Gastrocnemius medialis (tissue), 4 donors: ENCODE measurements at regions not wholly inside any gene's neighbourhood (a gene's known extent, or its start where the extent isn't known, plus 50 kb on each side); places are given as distances from the start of the nearest gene placed in this dataset.

Experiments used
- ATAC-seq, 2 donors: fragments of 150-250 bp; one replicate each; pipeline ENCODE4 v1.9.1; 2016
- DNase-seq, 2 donors: peaks; one replicate each; pipeline ENCODE4 v3.0.0-alpha.2; 2019
- H3K27ac ChIP-seq, 4 donors: fragments of 200-600 bp; sonication (generic); 1 replicate in 1 of 4; 2 replicates in 3 of 4; pipeline ENCODE4 v1.5.1; 2016 to 2018; ENCODE audit warnings: mild to moderate bottlenecking in 2 of 4, moderate library complexity in 1 of 4
- H3K27me3 ChIP-seq, 3 donors: fragments of 200-600 bp; sonication (generic) in 2 of 3; 1 replicate in 1 of 3; 2 replicates in 2 of 3; pipeline versions ENCODE4 v1.5.1 to v1.6.0; 2016 to 2019; ENCODE audit warnings: mild to moderate bottlenecking in 1 of 3, moderate library complexity in 1 of 3
- H3K36me3 ChIP-seq, 2 donors: fragments of 200-600 bp; sonication (generic) in 1 of 2; one replicate each; pipeline ENCODE4 v1.5.1; 2017 to 2018
- H3K4me1 ChIP-seq, 2 donors: fragments of 200-600 bp; sonication (generic) in 1 of 2; one replicate each; pipeline ENCODE4 v1.5.1; 2016 to 2017; ENCODE audit warnings: mild to moderate bottlenecking in 2 of 2
- H3K4me3 ChIP-seq, 4 donors: fragments of 200-600 bp; sonication (generic) in 3 of 4; 1 replicate in 1 of 4; 2 replicates in 3 of 4; pipeline ENCODE4 v1.5.1; 2016 to 2019; ENCODE audit warnings: mild to moderate bottlenecking in 2 of 4
- H3K9me3 ChIP-seq, 3 donors: fragments of 200-600 bp; sonication (generic) in 2 of 3; 1 replicate in 1 of 3; 2 replicates in 2 of 3; pipeline ENCODE4 v1.5.1; 2016 to 2019
- POLR2A ChIP-seq, 2 donors: fragments of 450-650 bp; IDR thresholded peaks; one replicate each; pipeline ENCODE4 v1.6.1; 2017; ENCODE audit warnings: antibody characterized with exemption in 2 of 2, mild to moderate bottlenecking in 2 of 2, moderate library complexity in 2 of 2
- in situ Hi-C, 4 donors: fragments of 200-750 bp; cut with MboI; loops; one replicate each; pipeline versions ENCODE4 v1.15.0 to v1.8.0; 2017; ENCODE audit warnings: low sequenced_read_pairs in 4 of 4
- intact Hi-C: fragments of 100-400 bp; cut with DNase I; formaldehyde crosslinking; loops from one replicate; pipeline ENCODE4 v1.15.1; 2023; ENCODE audit warnings: low total_unique reads
- TF ChIP-seq, protein P1 (sequence below), 5 experiments: fragments of 450-650 bp in 3 of 5; fragments of 200-600 bp in 2 of 5; sonication (generic) in 2 of 5; IDR thresholded peaks in 4 of 5; conservative IDR thresholded peaks in 1 of 5; 1 replicate in 4 of 5; 2 replicates in 1 of 5; pipeline ENCODE4 v1.5.1; 2016 to 2019; ENCODE audit warnings: antibody characterized with exemption in 5 of 5, mild to moderate bottlenecking in 3 of 5, moderate library complexity in 3 of 5

GRCh38 chrX:121903961-121904360 lies 856.6 kb downstream of the GLUD2 start:
- H3K27me3 ChIP-seq: no peaks in the 10 kb centered on the region
- no peak overlapping the region for H3K4me3 ChIP-seq
- ATAC-seq (no peak), DNase-seq (no peak)
- no peaks in the 10 kb centered on the region for H3K36me3 ChIP-seq
- intact Hi-C loops (no loop called here), in situ Hi-C loops (no loop called here)
- no peak for TF ChIP-seq POLR2A (IDR thresholded peaks at IDR 0.05)
- TF ChIP-seq, protein P1, sequence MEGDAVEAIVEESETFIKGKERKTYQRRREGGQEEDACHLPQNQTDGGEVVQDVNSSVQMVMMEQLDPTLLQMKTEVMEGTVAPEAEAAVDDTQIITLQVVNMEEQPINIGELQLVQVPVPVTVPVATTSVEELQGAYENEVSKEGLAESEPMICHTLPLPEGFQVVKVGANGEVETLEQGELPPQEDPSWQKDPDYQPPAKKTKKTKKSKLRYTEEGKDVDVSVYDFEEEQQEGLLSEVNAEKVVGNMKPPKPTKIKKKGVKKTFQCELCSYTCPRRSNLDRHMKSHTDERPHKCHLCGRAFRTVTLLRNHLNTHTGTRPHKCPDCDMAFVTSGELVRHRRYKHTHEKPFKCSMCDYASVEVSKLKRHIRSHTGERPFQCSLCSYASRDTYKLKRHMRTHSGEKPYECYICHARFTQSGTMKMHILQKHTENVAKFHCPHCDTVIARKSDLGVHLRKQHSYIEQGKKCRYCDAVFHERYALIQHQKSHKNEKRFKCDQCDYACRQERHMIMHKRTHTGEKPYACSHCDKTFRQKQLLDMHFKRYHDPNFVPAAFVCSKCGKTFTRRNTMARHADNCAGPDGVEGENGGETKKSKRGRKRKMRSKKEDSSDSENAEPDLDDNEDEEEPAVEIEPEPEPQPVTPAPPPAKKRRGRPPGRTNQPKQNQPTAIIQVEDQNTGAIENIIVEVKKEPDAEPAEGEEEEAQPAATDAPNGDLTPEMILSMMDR (IDR thresholded peaks at IDR 0.05 in 4 of 5, conservative IDR thresholded peaks at IDR 0.05 in 1 of 5): no peak
- no peak overlapping the region for H3K27ac ChIP-seq
- no peaks in the 10 kb centered on the region for H3K4me1 ChIP-seq
- no peaks in the 10 kb centered on the region for H3K9me3 ChIP-seq

DNA sequence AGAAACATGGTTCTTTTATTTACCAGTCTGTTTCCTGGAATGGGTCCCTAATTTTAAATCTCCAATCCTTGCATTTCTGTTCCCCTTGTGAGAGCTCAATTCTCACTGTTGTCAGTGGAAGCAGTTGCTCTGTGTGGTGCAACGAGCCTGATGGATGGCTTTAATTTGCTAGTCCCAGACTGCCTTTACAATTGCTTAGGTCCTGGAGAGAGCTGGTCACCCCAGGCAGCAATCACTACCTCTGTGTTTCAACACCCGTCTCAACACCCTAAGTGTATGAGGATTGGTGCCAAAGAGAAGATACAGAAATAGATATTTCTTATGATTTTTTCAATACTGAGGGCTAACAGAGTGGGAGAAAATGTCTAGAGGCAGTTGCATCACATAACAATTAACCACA lies 873.8 kb downstream of the GLUD2 start:
- ATAC-seq: no peak
- no peaks in the 10 kb centered on the region for H3K4me1 ChIP-seq
- in situ Hi-C loops: no loop called here
- H3K27me3 ChIP-seq: no peaks in the 10 kb centered on the region
- H3K27ac ChIP-seq: no peak overlapping the region
- H3K4me3 ChIP-seq: no peak overlapping the region
- intact Hi-C loops: no loop called here
- no peak for DNase-seq
- TF ChIP-seq, protein P1 (IDR thresholded peaks at IDR 0.05 in 4 of 5, conservative IDR thresholded peaks at IDR 0.05 in 1 of 5): no peak
- no peak for TF ChIP-seq POLR2A (IDR thresholded peaks at IDR 0.05)
- no peaks in the 10 kb centered on the region for H3K36me3 ChIP-seq
- no peaks in the 10 kb centered on the region for H3K9me3 ChIP-seq

GRCh38 chrX:121931567-121931966 lies 884.2 kb downstream of the GLUD2 start:
- TF ChIP-seq POLR2A (IDR thresholded peaks at IDR 0.05): no peak
- TF ChIP-seq, protein P1 (IDR thresholded peaks at IDR 0.05 in 4 of 5, conservative IDR thresholded peaks at IDR 0.05 in 1 of 5): no peak
- intact Hi-C loops: no loop called here

GRCh38 chrX:121932688-121933087 lies 885.3 kb downstream of the GLUD2 start:
- Histone ChIP-seq H3K9me3 (no peaks in the 10 kb centered on the region), H3K4me1 (no peaks in the 10 kb centered on the region), H3K4me3 (no peak overlapping the region), H3K36me3 (no peaks in the 10 kb centered on the region), H3K27ac (no peak overlapping the region), H3K27me3 (no peaks in the 10 kb centered on the region)
- DNase-seq: no peak
- in situ Hi-C loops (no loop called here), intact Hi-C loops (no loop called here)
- no peak for TF ChIP-seq POLR2A (IDR thresholded peaks at IDR 0.05)
- TF ChIP-seq, protein P1 (IDR thresholded peaks at IDR 0.05 in 4 of 5, conservative IDR thresholded peaks at IDR 0.05 in 1 of 5): no peak
- ATAC-seq: no peak

More at GRCh38 chrX:121931567-121931966, 884.2 kb downstream of the GLUD2 start:
- Histone ChIP-seq H3K27me3 (no peaks in the 10 kb centered on the region), H3K36me3 (no peaks in the 10 kb centered on the region), H3K4me3 (no peak overlapping the region), H3K27ac (no peak overlapping the region), H3K4me1 (no peaks in the 10 kb centered on the region), H3K9me3 (no peaks in the 10 kb centered on the region)
- ATAC-seq (no peak), DNase-seq (no peak)
- in situ Hi-C loops: no loop called here

GRCh38 chrX:121949041-121949760 lies 901.8 kb downstream of the GLUD2 start:
- H3K4me1 ChIP-seq: no peaks in the 10 kb centered on the region

More at GRCh38 chrX:121949041-121949760, 901.8 kb downstream of the GLUD2 start:
- Histone ChIP-seq H3K9me3 (no peaks in the 10 kb centered on the region), H3K36me3 (no peaks in the 10 kb centered on the region), H3K27ac (no peak overlapping the region), H3K27me3 (no peaks in the 10 kb centered on the region), H3K4me3 (no peak overlapping the region)
- intact Hi-C loops (no loop called here), in situ Hi-C loops (no loop called here)
- no peak for ATAC-seq
- TF ChIP-seq POLR2A (IDR thresholded peaks at IDR 0.05): no peak
- TF ChIP-seq, protein P1 (IDR thresholded peaks at IDR 0.05 in 4 of 5, conservative IDR thresholded peaks at IDR 0.05 in 1 of 5): no peak
- no peak for DNase-seq
